ENCODE measurements at regions not wholly inside any gene's neighbourhood (a gene's known extent, or its start where the extent isn't known, plus 50 kb on each side); places are given as distances from the start of the nearest gene placed in this dataset.

DNA sequence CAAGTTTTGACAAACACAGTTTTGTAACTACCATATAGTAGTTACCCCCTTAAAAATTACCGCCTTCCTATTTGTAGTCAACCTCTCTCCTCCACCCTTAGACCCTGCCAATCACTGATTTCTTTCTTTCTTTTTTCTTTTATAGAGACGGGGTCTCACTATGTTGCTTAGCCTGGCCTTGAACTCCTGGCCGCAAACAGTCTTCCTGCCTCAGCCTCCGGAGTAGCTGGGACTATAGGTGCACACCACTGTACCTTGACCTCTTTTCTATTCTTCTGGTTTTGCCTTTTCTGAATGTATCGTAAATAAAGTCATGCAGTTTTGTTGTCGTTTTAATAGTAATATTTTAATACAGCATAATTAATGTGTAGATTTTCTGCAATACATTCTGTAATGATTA, 460.3 kb downstream of the EPM2A start:
- no peak overlapping the region for H3K4me3 ChIP-seq (ENCODE audit: low read depth, low read length)
- intact Hi-C loops (cut with micrococcal nuclease; ENCODE audit: unreplicated experiment): no loop called here
- Mint-ChIP-seq H3K4me3 (ENCODE audit: unreplicated experiment) (no peak overlapping the region), H3K36me3 (ENCODE audit: insufficient read depth, unreplicated experiment) (no peaks in the 10 kb centered on the region), H3K27ac (ENCODE audit: unreplicated experiment) (no peak overlapping the region), H3K27me3 (ENCODE audit: insufficient read depth, unreplicated experiment) (no peaks in the 10 kb centered on the region), H3K9me3 (ENCODE audit: unreplicated experiment) (no peaks in the 10 kb centered on the region), H3K4me1 (ENCODE audit: low read depth, unreplicated experiment) (peaks cover 28% of the 10 kb centered on the region)
- DNase-seq: no peak
- ChIA-PET CTCF (no interaction called here), POLR2A (no interaction called here)
- H3K36me3 ChIP-seq (ENCODE audit: control insufficient read depth, insufficient read depth, low read length): no peaks in the 10 kb centered on the region
- H3K4me1 ChIP-seq: peaks cover 23% of the 10 kb centered on the region
- H3K9me3 ChIP-seq: no peaks in the 10 kb centered on the region
- TF ChIP-seq, protein P1, sequence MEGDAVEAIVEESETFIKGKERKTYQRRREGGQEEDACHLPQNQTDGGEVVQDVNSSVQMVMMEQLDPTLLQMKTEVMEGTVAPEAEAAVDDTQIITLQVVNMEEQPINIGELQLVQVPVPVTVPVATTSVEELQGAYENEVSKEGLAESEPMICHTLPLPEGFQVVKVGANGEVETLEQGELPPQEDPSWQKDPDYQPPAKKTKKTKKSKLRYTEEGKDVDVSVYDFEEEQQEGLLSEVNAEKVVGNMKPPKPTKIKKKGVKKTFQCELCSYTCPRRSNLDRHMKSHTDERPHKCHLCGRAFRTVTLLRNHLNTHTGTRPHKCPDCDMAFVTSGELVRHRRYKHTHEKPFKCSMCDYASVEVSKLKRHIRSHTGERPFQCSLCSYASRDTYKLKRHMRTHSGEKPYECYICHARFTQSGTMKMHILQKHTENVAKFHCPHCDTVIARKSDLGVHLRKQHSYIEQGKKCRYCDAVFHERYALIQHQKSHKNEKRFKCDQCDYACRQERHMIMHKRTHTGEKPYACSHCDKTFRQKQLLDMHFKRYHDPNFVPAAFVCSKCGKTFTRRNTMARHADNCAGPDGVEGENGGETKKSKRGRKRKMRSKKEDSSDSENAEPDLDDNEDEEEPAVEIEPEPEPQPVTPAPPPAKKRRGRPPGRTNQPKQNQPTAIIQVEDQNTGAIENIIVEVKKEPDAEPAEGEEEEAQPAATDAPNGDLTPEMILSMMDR (IDR thresholded peaks at IDR 0.05; ENCODE audit: insufficient read depth in 1 of 2, low read depth in 1 of 2, low read length in 1 of 2, severe bottlenecking in 1 of 2, unreplicated experiment in 1 of 2): no peak
- H3K27me3 ChIP-seq (replicated peaks; ENCODE audit: control insufficient read depth, insufficient read depth, low read length): no peaks in the 10 kb centered on the region
- no TSS peak for BruUV-seq (replicated peaks)

GRCh38 chr6:145275787-145276186, 459.5 kb downstream of the EPM2A start:
- Histone ChIP-seq H3K4me1 (peaks cover 19% of the 10 kb centered on the region), H3K27me3 (replicated peaks; ENCODE audit: control insufficient read depth, insufficient read depth, low read length) (no peaks in the 10 kb centered on the region), H3K9me3 (no peaks in the 10 kb centered on the region), H3K4me3 (ENCODE audit: low read depth, low read length) (no peak overlapping the region), H3K36me3 (ENCODE audit: control insufficient read depth, insufficient read depth, low read length) (no peaks in the 10 kb centered on the region)
- TF ChIP-seq, protein P1 (IDR thresholded peaks at IDR 0.05; ENCODE audit: insufficient read depth in 1 of 2, low read depth in 1 of 2, low read length in 1 of 2, severe bottlenecking in 1 of 2, unreplicated experiment in 1 of 2): no peak
- no peak for DNase-seq
- Mint-ChIP-seq H3K4me1 (ENCODE audit: low read depth, unreplicated experiment) (peaks cover 22% of the 10 kb centered on the region), H3K27me3 (ENCODE audit: insufficient read depth, unreplicated experiment) (no peaks in the 10 kb centered on the region), H3K36me3 (ENCODE audit: insufficient read depth, unreplicated experiment) (no peaks in the 10 kb centered on the region), H3K27ac (ENCODE audit: unreplicated experiment) (no peak overlapping the region), H3K9me3 (ENCODE audit: unreplicated experiment) (no peaks in the 10 kb centered on the region), H3K4me3 (ENCODE audit: unreplicated experiment) (no peak overlapping the region)
- intact Hi-C loops (cut with micrococcal nuclease; ENCODE audit: unreplicated experiment): no loop called here
- CTCF ChIA-PET: no interaction called here
- no TSS peak for BruUV-seq (replicated peaks)
- POLR2A ChIA-PET: no interaction called here

DNA sequence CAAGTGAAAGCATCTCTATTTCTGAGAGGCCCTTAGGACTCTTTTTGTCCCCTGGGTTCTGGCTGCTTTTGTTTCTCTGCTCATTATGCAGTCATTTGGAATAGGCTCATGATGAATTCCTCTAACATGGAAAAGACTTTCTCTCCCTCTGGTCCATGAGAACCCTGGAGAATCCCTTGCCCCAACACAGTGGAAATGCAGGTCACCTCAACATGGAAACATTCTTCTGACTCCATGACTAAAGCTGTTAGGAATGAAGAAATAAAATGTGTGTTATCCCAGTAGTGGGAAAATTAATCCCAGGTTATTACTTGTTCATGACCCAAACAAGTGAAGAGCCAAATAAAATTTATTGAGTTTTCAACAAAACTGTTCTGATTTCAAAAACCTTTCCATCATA, 458.6 kb downstream of the EPM2A start:
- H3K36me3 ChIP-seq (ENCODE audit: control insufficient read depth, insufficient read depth, low read length): no peaks in the 10 kb centered on the region
- no peak overlapping the region for H3K4me3 ChIP-seq (ENCODE audit: low read depth, low read length)
- no peak for DNase-seq
- no peaks in the 10 kb centered on the region for H3K9me3 Mint-ChIP-seq (ENCODE audit: unreplicated experiment)
- H3K36me3 Mint-ChIP-seq (ENCODE audit: insufficient read depth, unreplicated experiment): no peaks in the 10 kb centered on the region
- no peak overlapping the region for H3K27ac Mint-ChIP-seq (ENCODE audit: unreplicated experiment)
- H3K9me3 ChIP-seq: no peaks in the 10 kb centered on the region
- intact Hi-C loops (cut with micrococcal nuclease; ENCODE audit: unreplicated experiment): no loop called here
- ChIA-PET CTCF (no interaction called here), POLR2A (no interaction called here)
- TF ChIP-seq, protein P1 (IDR thresholded peaks at IDR 0.05; ENCODE audit: insufficient read depth in 1 of 2, low read depth in 1 of 2, low read length in 1 of 2, severe bottlenecking in 1 of 2, unreplicated experiment in 1 of 2): no peak
- H3K4me1 Mint-ChIP-seq (ENCODE audit: low read depth, unreplicated experiment): peaks cover 17% of the 10 kb centered on the region
- no peaks in the 10 kb centered on the region for H3K27me3 ChIP-seq (replicated peaks; ENCODE audit: control insufficient read depth, insufficient read depth, low read length)
- no peaks in the 10 kb centered on the region for H3K27me3 Mint-ChIP-seq (ENCODE audit: insufficient read depth, unreplicated experiment)
- BruUV-seq (replicated peaks): no TSS peak
- H3K4me1 ChIP-seq: peaks cover 10% of the 10 kb centered on the region
- no peak overlapping the region for H3K4me3 Mint-ChIP-seq (ENCODE audit: unreplicated experiment)
